Posterior cingulate gyrus (tissue), 11 donors: ENCODE measurements at regions not wholly inside any gene's neighbourhood (a gene's known extent, or its start where the extent isn't known, plus 50 kb on each side); places are given as distances from the start of the nearest gene placed in this dataset.
"Not testable (repeated sequence)": the region's sequence is repeated elsewhere in the genome, so short reads cannot be mapped to it uniquely, and the experiment has no call there.

Experiments
- DNase-seq, 10 donors: peaks; one replicate each; pipeline versions ENCODE4 v3.0.0 to v3.0.0-alpha.2; 2020 to 2021; ENCODE audit warnings: mixed read lengths in 3 of 10
- intact Hi-C: fragments of 100-400 bp; cut with DNase I; formaldehyde crosslinking; loops from one replicate; pipeline ENCODE4 v1.15.1; 2023

DNA sequence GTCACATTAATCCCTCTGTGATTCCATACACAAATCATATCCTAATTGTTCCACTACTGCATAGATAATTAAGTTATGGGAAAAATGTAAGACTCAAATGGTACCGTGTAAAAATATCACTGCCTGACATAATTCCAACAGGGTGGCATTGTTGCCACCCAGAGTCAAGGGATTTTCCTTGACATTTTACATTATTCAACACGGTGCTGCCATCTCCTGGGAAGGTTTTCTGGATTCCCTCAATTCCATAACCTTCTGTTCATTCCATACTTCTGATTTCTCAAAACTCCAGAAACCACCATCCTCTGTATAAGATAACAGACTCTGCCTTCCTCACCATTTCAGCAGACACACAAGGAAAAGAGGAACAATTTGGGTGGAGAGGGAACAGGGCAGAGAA lies 495.9 kb downstream of the XPNPEP1 start:
- DNase-seq, result peak in 1 of 10 donors; percentile 61
- intact Hi-C loops, result no loop called here

DNA sequence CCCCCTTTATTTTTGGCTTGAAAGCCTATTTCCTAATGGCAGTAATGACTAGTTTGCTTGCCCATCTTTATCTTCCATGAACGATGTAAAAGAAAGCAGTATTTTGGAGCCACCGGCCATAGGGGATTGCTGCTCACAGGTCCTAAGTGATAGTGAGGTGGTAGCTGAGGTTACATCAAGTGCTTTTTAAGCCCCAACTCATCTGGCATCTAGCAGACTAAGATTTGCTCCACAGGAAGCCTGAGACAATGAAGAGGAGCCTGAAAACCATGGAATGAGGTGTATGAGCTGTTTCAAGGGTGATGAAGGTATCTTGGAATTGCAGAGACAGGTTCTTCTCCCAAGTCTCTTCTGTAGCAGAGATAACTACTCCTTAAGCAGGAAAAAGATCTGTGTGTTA lies 496.3 kb downstream of the XPNPEP1 start:
- intact Hi-C loops, result no loop called here
- no peak for DNase-seq

DNA sequence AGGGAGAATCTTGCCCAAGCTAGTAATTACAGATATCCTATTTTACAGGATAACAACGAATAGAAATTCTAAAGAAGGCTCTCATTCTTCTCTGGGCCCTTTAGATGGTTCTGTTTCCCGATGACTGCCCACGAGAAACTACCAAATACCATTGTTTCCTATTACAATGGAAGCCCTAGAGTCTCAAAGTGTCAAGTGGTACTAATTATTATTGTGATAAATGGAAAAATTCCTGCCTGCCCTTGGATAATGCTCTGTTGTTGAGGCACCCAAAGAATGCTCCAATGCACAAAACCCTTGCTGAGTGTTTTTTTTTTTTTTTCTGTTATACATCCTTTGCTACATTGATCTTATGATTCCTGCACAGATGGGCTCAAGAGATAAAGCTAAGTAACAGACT lies 504.5 kb downstream of the XPNPEP1 start:
- intact Hi-C loops, result no loop called here

DNA sequence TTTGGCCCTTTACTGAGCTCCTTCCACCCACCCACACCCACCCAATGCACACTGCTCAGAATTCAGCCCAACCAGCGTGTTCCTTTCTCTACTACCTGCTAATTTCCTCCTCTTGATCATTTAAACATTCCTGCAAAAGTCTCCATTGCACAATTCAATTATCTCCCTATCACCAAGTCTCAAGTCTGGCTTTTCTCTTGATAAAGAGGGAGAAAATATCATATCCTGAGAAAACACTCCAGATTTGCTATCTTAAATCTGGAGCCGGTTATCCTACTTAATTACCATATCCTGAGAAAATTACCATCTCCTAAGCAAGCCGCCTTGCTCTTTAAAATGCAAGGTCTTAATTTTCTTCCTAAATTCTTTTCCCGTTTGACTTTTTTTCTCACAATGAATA lies 505.5 kb downstream of the XPNPEP1 start:
- intact Hi-C loops, result no loop called here
- no peak for DNase-seq

More for the DNA sequence above, 504.5 kb downstream of the XPNPEP1 start:
- no peak for DNase-seq

DNA sequence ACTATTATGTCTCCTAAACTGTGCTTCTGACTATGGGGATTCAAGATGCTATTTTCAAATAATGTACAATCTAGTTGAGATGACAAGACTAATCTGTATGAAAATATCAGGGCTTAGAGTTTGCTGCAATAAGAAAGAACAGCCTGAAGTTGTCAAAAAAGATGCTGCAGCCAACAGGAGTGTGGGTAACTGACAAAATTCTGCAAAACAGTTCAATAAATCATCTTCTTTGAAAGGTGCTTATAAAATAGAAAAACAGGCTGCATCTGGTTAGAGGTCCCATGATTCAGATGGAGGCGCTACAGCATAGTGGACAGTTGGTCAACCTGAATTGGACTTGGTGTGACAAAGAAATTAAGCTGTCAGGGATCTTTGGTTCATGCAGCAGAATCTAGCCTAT lies 511.0 kb downstream of the XPNPEP1 start:
- intact Hi-C loops, result no loop called here
- DNase-seq, result no peak

DNA sequence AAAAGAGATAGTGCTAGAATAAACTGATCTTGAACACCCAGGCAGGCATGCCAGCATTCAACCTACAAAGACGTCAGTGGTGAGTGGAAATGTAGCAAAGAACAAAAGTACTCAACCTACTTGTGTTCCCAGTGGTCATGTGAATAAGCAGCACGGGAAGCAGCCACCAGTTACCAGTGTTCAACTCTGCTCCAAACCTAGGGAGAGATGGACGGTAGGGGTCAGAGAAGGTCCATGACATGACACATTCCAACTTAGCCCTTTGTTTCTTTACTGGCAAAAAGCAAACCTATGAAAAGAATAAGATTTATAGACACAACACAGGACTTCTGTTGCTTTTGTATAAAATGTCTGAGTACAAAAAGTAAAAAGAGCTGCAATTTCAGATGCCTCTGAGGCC lies 511.4 kb downstream of the XPNPEP1 start:
- no peak for DNase-seq
- intact Hi-C loops, result no loop called here

DNA sequence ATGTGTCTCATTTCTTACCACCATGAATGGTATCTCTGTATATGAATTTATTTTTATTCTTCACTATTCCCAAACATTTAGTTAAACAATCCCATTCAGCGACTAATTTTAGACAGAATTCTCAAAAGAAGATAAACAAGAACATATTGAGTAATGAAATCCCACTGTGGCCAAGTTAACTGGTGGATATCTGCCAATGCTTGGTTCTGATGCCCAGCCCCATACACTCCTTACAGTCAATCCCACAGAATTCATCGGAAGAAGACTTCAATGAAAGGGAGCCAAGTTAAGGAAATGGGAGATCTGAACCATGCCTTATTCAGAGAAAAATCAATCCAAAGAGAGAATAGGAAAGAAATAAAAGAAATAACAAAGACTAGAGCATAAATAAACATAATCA lies 518.0 kb downstream of the XPNPEP1 start:
- intact Hi-C loops, result no loop called here
- DNase-seq, result no peak

DNA sequence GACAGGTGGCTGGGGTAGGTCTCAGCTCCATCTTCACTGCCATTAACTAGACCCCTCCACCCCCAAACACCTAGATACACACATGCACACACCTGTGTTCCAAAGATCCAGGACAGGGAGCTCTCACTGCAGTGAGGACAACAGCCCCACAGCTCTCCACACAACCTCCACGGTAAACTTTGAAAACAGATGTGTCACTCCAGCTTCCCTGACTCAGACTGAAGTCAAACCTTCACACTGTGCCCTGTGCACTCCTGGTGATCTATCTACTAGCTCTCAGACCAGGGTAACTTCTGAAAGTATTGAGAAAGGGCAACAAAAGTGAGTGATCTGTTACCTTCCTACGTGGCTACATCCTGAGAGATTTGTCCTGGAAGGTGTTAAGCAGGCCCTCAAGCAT lies 519.8 kb downstream of the XPNPEP1 start:
- intact Hi-C loops, result no loop called here
- DNase-seq, result no peak

DNA sequence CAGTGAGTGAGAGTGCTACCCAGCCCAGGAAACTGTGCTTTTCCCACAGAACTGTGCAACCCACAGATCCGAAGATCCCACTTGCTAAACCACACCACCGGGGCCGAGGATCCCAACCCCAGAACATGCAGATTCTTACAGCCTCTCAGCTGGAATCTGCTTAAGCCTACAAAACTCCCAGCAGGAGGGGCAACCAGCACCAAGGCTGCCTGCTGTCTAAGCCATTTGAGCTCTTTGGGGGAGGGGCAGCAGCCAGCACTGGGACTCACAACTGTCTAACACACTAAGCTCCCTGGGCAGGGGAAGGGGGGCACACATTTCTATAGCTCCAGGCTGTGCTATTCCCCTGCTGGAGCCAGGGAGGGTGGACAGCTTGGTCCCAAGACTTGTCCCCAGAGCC lies 529.9 kb downstream of the XPNPEP1 start:
- peak in 1 of 10 donors; percentile 63 for DNase-seq
- intact Hi-C loops, result no loop called here

DNA sequence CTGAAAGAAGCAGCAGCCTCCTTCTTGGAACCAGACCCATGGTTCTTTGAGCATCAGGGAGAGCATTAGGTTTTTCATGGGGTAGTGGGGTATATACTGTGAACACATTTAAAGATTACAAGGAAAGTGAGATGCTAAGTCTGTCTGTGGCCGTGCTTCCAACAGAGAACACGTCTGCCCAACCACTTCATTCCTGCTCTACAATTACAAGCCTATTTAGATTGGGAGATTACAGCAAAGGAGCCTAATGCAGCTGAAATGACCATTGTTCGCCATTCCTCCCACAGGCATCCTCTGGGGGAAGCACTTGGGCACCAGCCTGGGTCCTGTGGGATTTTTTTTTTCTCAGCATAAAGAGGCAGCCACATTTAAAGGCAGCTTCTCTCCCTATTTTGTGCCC lies 536.4 kb downstream of the XPNPEP1 start:
- intact Hi-C loops, result no loop called here
- DNase-seq, result no peak

DNA sequence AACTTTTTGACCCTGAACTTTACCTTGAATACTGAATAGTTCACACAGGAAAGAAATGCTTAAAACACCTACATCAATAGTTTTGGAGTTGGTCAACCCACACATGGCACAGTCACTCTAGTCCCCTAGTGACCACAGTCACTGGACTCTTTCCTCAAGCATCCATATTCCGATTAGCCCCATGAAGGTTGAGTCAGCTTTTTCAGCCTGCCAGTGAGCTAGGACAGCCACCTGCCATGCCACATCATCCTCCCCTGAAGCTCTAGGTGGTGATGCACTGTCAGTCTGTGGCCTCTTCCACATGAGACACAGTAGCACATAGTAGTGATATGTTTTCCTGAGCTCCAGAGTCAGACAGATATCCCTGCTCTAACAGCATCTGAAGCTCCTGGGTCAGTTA lies 537.2 kb downstream of the XPNPEP1 start:
- DNase-seq, result no peak
- intact Hi-C loops, result no loop called here

DNA sequence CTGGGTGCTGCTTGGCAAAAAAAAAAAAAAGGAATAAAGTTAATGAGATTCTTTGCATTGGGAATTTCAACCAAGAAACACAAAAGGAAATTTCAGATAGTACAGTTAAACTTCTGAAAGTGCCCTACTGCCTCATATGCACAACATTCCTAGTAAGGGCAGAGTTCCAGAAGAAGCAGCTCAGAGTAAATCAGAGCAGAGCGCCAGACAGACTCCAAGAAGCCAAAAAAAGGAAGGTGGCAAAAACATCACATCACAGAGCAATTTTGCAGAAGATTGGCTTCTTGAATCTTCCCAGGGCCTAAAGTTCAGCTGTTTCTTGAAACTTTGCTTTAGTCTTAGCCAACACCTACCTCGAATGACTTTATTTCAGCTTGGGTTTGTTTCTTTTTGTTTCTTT lies 544.1 kb downstream of the XPNPEP1 start:
- DNase-seq, result no peak
- intact Hi-C loops, result no loop called here

DNA sequence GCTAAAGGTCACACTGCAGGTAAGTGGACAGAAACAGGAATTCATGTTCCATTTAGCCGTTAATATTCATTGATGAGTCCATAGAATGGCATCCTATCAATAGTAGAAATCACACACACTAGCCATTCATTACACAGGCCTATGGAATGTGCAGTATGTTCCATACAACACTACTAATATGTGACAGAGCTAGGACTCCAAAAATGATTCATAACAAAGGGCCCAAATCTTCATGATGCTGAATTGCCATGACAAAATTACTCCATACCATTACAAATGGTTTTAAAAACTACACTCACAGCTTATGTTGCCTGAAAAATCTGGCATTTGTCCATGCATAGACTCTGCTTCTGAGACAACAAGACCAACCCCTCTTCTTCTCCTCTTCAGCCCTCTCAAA lies 549.1 kb downstream of the XPNPEP1 start:
- no peak for DNase-seq
- intact Hi-C loops, result no loop called here

DNA sequence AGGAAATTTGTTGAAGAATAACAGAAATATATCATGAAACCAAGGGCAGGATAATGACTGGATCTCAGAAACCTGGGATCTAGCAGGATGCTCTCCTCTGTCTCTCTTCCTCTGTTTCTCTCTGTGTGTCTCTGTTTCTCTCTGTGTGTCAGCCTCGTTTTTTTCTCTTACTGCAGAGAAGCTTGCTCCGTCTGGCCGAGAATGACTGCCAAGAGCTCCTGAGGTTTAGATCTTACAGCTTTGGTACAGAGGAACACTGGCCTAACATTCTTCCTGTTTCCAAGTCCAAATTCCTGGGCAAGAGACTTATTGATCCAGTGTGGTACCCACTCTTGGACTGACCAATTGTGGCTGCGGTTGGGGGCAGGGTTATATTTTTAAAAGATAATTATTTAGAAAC lies 564.0 kb downstream of the XPNPEP1 start:
- intact Hi-C loops, result no loop called here
- no peak for DNase-seq

DNA sequence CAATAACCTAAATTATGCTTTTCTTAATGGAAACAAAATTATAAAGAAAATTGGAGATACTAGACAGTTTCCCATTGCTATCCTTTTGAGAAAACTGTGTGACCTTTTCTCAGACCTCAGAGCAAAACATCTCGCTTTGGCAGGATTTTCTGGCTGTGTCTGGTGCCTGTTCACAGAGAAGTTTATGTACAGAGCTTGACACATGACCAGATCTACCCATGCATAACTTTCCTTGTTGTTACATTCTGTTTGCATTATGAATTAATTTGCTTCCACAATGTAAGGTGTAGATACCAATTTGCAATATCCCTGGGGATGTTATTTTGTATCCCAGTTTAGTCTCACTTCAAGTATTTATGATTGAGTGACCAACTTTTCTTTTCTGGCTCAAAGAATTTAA lies 565.0 kb downstream of the XPNPEP1 start:
- intact Hi-C loops, result no loop called here
- no peak for DNase-seq

DNA sequence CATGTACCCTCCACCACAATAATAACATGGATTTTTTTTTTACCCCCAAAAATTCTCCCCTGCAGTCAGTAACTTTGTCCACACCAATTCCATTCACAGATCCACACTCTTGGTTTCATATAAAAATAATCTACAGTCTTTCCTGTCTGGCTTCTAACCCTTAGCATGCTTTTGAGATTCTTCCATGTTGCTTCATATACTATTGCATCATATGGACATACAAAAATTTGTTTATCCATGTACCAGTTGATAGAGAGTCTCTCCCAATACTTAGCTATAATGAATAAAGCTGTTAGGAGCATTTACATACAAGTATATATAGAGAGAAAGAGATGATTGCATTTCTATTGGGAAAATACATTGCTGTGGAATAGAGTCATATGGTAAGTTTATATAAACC lies 575.0 kb downstream of the XPNPEP1 start:
- intact Hi-C loops, result no loop called here
- DNase-seq, result no peak

DNA sequence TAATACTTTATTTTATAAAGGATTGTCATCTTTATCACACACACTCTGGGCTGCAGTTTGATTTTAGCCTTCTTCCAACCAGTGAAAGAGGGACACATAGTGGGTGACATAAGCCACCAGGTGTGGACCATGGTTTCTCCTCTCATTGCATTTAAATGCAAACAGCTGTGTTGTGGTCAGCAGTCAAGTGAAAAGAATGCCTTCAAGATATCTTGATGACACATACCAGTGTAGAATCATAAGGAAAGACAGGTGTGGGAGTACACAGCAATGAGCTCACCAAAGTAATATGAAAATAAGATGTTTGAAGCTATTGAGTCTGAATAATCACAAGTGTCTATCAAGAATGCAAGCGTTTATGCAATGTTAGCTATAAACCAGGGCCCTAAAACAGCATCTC lies 580.0 kb downstream of the XPNPEP1 start:
- no peak for DNase-seq
- intact Hi-C loops, result no loop called here

DNA sequence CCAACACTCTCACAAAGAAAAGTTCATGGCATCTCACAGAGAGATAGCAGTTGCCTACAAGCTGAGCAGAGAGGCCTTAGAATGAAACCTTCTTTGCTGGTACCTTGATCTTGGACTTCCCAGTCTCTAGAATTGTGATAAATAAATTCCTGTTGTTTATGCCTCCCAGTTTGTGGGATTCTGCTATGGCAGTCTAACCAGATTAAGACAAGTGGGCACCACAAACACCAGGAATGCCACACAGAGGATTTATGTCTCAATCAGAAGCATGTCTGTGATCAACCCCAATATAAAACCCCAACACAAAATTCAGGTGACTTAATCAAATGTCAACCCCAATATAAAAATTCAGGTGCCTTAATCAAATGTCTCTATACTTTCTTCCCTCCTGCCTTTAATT lies 581.3 kb downstream of the XPNPEP1 start:
- intact Hi-C loops, result no loop called here
- DNase-seq, result no peak

DNA sequence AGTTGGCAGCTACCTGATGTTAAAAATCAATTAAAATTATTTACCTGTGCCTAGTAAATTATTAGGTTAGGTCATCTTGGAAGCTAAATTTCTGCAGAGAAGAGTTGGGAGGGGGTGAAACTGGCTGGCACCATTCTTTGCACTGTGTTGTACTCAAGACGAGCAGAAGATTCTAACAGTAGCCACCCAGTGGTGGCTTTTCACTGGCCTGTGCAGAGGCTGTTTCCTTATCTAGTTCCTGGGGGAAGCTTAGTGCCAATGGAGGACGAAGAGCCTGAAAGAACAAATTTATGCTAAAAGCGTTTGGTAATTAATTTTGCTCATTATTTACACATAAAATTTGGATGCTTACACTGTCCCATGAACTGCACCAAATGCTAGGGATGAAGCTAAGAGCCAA lies 595.3 kb downstream of the XPNPEP1 start:
- no peak for DNase-seq
- intact Hi-C loops, result no loop called here

DNA sequence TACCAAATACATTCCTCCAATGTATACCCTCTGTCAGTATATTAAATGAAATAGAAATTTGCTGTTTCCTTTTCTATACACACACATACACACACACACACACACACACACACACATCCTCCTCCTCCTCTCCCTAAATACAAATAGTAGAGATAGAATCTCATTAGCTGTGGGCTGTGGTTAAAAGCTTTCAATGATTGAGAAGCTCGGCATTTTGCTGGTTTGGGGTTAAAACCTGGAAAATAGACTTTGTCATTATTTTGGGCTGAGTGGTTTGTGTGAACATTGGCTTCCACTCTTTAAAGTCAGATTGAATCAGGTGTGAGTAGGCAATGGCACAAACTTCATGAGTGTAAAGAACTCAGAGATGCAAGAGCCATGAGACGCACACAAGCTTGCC lies 596.0 kb downstream of the XPNPEP1 start:
- no peak for DNase-seq
- intact Hi-C loops, result no loop called here

DNA sequence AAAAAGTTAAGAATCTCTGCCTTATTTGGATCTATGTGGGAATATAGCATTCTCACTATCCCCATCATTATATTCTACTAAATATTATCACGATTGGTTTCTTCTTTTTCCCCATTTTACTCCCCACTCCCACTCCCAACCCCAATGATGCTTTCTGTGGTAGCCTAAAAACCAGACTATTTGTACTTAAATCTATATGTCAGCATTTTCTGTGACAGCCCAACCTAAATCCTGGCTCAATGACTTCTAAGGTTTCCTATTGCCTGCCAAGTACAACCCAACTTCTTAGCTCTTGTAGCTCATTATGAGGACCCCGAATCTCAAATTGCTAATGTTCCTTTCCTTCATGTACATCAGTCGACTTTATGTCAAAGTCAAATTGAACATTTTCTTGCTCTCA lies 598.6 kb downstream of the XPNPEP1 start:
- intact Hi-C loops, result no loop called here
- no peak for DNase-seq

DNA sequence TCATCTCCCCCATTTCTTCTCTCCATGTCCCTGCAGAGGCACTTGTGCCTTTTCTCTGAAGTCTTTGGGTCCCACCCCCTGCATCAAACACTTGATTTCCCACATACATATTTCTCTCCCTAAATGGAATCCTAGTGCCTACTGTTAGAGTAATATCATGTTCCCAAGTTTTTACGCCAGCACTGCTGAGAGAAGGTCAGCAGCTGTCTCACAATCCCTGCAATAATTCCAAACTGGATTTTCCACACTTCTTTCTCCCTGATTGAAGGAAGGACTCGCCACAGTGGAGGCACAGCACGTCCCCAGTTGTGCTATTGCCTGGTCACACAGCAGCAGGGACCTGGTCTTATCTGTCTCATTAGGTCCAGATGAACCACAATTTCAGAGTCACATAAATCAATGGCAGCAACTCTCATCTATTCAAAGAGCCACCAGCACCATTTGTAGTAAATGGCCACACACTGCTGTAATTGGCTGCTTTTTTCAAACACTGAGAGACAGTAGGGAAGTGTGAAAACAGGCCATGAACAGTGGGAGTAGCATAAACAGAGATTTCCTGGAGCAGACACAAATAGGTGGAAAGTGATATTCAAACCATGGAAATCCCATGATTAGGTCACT lies 605.5 kb downstream of the XPNPEP1 start:
- DNase-seq, result no peak
- intact Hi-C loops, result no loop called here

DNA sequence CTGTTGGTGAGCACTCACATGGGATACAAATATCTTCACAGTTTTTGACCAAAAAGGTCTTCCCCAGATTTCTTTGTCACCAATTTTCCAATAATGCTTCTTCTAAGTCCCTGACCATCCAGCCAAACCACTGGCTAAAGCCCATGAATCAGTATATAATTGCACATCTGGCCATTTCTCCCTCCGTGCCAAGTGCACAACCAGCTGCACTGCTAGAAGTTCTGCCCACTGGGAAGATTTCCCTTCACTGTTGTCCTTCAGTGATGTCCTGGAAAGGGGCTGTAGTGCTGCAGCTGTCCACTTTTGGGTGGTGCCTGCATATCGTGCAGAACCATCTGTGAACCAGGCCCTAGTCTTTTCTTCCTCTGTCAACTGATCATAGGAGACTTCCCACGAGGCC lies 609.3 kb downstream of the XPNPEP1 start:
- DNase-seq, intact Hi-C loops: not testable (repeated sequence)
